WERI-Rb-1 (cell line): ENCODE measurements at regions not wholly inside any gene's neighbourhood (a gene's known extent, or its start where the extent isn't known, plus 50 kb on each side); places are given as distances from the start of the nearest gene placed in this dataset.
"Not testable (repeated sequence)": the region's sequence is repeated elsewhere in the genome, so short reads cannot be mapped to it uniquely, and the experiment has no call there.

Source experiments
- DNase-seq: peaks from one replicate; pipeline ENCODE4 v3.0.0-alpha.2; 2020
- H3K27ac ChIP-seq: fragments of 250-450 bp; sonication (Bioruptor Pico); 2 replicates; pipeline ENCODE4 v1.5.1; 2020; ENCODE audit warnings: mild to moderate bottlenecking, moderate library complexity
- H3K27me3 ChIP-seq: fragments of 250-450 bp; sonication (Bioruptor Pico); 2 replicates; pipeline ENCODE4 v1.5.1; 2021; ENCODE audit warnings: mild to moderate bottlenecking, low read depth, moderate library complexity; ENCODE audit not compliant: insufficient read depth, severe bottlenecking
- H3K36me3 ChIP-seq: fragments of 250-450 bp; sonication (Bioruptor Pico); 2 replicates; pipeline ENCODE4 v1.5.1; 2020; ENCODE audit warnings: mild to moderate bottlenecking, moderate library complexity
- H3K4me3 ChIP-seq: 2 replicates; pipeline ENCODE4 v1.5.1; 2011; ENCODE audit warnings: low read depth, mild to moderate bottlenecking, control low read depth, low read length
- H3K9me3 ChIP-seq: fragments of 250-450 bp; sonication (Bioruptor Pico); 2 replicates; pipeline ENCODE4 v1.5.1; 2021; ENCODE audit warnings: mild to moderate bottlenecking, moderate library complexity; ENCODE audit not compliant: severe bottlenecking
- TF ChIP-seq, protein P1 (sequence below): IDR thresholded peaks from 2 replicates; pipeline ENCODE4 v1.5.1; 2011; ENCODE audit warnings: low read depth, mild to moderate bottlenecking, control low read depth, inconsistent platforms, low read length

DNA sequence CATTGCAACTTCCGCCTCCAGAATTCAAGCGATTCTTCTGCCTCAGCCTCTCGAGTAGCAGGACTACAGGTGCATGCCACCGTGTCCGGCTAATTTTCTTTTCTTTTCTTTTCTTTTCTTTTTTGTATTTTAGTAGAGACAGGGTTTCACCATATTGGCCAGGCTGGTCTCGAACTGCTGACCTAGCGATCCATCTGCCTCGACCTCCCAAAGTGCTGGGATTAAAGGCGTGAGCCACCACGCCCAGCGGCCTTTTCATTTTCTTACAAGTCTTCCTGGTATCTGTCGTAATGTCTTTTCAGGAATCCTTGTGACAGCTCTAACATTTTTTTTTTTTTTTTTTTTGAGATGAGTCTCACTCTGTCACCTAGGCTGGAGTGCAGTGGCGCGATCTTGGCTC, 66.4 kb upstream of the EDAR start:
- Histone ChIP-seq H3K27me3 (no peaks in the 10 kb centered on the region), H3K27ac (no peak overlapping the region), H3K36me3 (no peaks in the 10 kb centered on the region), H3K9me3 (no peaks in the 10 kb centered on the region), H3K4me3 (no peak overlapping the region)
- TF ChIP-seq, protein P1, sequence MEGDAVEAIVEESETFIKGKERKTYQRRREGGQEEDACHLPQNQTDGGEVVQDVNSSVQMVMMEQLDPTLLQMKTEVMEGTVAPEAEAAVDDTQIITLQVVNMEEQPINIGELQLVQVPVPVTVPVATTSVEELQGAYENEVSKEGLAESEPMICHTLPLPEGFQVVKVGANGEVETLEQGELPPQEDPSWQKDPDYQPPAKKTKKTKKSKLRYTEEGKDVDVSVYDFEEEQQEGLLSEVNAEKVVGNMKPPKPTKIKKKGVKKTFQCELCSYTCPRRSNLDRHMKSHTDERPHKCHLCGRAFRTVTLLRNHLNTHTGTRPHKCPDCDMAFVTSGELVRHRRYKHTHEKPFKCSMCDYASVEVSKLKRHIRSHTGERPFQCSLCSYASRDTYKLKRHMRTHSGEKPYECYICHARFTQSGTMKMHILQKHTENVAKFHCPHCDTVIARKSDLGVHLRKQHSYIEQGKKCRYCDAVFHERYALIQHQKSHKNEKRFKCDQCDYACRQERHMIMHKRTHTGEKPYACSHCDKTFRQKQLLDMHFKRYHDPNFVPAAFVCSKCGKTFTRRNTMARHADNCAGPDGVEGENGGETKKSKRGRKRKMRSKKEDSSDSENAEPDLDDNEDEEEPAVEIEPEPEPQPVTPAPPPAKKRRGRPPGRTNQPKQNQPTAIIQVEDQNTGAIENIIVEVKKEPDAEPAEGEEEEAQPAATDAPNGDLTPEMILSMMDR, result no peak
- no peak for DNase-seq

DNA sequence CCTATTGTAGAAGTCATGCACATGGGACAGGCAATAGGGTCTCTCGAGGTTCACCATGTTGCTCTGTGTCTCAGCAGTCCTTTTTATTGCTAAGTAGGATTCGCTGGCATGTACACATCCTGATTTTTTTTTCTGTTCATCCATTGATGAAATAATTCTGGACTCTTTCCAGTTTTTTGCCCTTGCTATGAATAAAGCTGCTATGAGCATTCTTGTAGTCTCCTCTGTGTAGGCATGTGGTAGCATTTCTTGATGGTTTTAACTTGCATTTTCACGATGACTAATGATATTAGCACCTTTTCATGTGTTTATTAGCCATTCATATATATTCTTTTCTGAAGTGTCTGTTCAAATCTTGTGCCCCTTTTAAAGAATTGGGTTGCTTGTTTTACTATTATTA, 65.8 kb upstream of the EDAR start:
- Histone ChIP-seq H3K36me3 (no peaks in the 10 kb centered on the region), H3K9me3 (no peaks in the 10 kb centered on the region), H3K27me3 (no peaks in the 10 kb centered on the region), H3K4me3 (no peak overlapping the region), H3K27ac (no peak overlapping the region)
- TF ChIP-seq, protein P1, result no peak
- no peak for DNase-seq

DNA sequence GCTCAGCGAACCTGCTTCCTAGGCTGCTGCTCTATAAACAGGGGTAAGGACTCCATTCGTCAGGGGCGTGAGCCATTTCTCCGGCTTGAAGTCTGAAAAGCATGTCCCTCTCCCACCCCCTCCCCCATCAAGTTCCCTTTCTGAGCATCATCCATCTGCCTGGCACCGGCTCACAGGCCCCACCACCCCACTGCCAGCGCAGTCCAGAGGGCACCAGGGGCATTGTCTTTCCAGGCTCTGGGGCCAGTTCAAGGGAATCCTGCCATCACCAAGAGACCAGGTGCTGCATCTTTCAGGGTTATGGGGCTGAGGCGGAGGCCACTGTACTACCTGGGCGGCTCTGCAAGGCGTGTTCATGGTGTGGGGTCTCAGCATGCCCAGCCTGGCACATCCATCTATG, 64.7 kb upstream of the EDAR start:
- TF ChIP-seq, protein P1, result no peak
- no peaks in the 10 kb centered on the region for H3K36me3 ChIP-seq
- H3K4me3 ChIP-seq, result no peak overlapping the region
- DNase-seq, result no peak
- H3K9me3 ChIP-seq, result no peaks in the 10 kb centered on the region
- H3K27ac ChIP-seq, result no peak overlapping the region
- no peaks in the 10 kb centered on the region for H3K27me3 ChIP-seq

DNA sequence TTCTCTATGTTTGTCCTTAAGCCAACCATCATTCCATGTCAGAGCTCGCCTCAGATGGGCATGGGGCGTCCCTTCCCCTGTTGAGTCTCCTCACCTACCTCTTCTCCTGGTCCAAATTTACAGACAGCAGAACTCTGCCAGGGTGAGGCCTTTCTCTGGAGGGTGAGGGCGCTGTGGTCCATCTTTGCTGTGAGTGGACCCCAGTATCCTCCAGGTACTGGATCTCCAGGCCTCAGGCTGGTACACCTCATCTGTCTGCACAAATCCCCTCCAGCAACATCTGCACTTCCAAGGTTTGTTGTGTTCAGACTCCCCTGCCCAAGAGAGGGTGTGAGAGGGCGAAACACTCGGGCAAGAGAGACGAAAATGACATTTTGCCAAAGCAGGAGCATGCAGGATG, 63.9 kb upstream of the EDAR start:
- Histone ChIP-seq H3K4me3 (no peak overlapping the region), H3K27me3 (no peaks in the 10 kb centered on the region), H3K9me3 (no peaks in the 10 kb centered on the region), H3K27ac (no peak overlapping the region), H3K36me3 (no peaks in the 10 kb centered on the region)
- TF ChIP-seq, protein P1, result peak; percentile 38
- no peak for DNase-seq

DNA sequence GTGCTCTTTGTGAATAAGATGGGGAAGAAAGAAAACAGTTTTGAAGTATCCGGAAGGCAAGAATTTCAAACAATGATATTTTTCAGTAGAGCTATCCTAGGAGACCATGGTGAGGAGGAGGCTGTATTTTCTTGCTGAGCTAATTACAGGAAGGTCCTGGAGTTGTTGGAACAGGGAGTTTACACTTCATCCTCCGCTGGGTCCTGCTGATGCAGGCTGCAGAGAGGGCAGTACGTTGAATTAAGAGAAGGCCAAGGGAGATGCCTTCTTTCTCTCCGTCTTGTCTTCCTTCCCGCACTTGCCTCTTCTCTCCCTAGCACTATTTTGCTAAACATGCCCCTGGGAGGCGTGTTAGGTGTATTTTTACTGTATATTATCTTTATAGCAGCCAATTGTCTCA, 60.0 kb upstream of the EDAR start:
- H3K27ac ChIP-seq, result no peak overlapping the region
- H3K36me3 ChIP-seq, result no peaks in the 10 kb centered on the region
- TF ChIP-seq, protein P1, result no peak
- H3K4me3 ChIP-seq, result no peak overlapping the region
- no peaks in the 10 kb centered on the region for H3K27me3 ChIP-seq
- no peak for DNase-seq
- no peaks in the 10 kb centered on the region for H3K9me3 ChIP-seq

- no peaks in the 10 kb centered on the region for H3K9me3 ChIP-seq
- no peaks in the 10 kb centered on the region for H3K27me3 ChIP-seq
- no peaks in the 10 kb centered on the region for H3K36me3 ChIP-seq
- TF ChIP-seq, protein P1, result no peak
- H3K27ac ChIP-seq, result no peak overlapping the region
- DNase-seq, result no peak
- H3K4me3 ChIP-seq, result no peak overlapping the region
Measured at GRCh38 chr2:109048163-109048562, 59.1 kb upstream of the EDAR start.

DNA sequence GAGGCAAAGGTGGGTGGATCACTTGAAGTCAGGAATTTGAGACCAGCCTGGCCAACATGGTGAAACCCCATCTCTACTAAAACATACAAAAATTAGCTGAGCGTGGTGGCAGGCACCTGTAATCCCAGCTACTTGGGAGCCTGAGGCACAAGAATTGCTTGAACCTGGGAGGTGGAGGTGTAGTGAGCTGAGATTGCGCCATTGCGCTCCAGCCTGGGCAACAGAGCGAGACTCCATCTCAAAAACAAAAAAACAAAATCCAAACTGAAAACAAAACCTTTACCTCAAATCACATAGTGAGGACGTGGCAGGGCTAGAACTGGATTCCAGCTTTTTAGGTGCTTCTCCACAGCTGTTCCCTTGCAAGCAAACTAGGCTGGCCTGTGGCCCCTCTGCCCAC, 58.5 kb upstream of the EDAR start:
- not testable (repeated sequence) for H3K9me3 ChIP-seq, H3K4me3 ChIP-seq, DNase-seq, H3K36me3 ChIP-seq, H3K27ac ChIP-seq, H3K27me3 ChIP-seq
